GM19043 (cell line): ENCODE measurements at regions not wholly inside any gene's neighbourhood (a gene's known extent, or its start where the extent isn't known, plus 50 kb on each side); places are given as distances from the start of the nearest gene placed in this dataset.
"Not testable (repeated sequence)": the region's sequence is repeated elsewhere in the genome, so short reads cannot be mapped to it uniquely, and the experiment has no call there.

Source experiments
- ATAC-seq: cut with Tn5 transposase; IDR thresholded peaks from one replicate; pipeline ENCODE4 v1.9.1; 2021; ENCODE audit warnings: low read depth; ENCODE audit not compliant: unreplicated experiment

GRCh38 chr14:37784203-37784826 is 188.9 kb downstream of the TTC6 start:
- not testable (repeated sequence) for ATAC-seq

GRCh38 chr14:37784827-37785223 is 189.4 kb downstream of the TTC6 start:
- ATAC-seq, result not testable (repeated sequence)

DNA sequence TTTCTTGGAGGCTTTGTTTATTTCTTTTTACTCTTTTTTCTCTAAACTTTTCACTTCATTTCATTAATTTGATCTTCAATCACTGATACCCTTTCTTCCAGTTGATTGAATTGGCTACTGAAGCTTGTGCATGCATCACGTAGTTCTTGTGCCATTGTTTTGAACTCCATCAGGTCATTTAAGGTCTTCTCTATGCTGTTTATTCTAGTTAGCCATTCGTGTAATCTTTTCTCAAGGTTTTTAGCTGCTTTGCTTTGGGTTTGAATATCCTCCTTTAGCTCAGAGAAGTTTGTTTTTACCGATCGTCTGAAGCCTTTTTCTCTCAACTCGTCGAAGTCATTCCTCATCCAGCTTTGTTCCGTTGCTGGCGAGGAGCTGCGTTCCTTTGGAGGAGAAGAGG is 189.9 kb downstream of the TTC6 start:
- ATAC-seq, result not testable (repeated sequence)

GRCh38 chr14:37786114-37786625 is 190.7 kb downstream of the TTC6 start:
- ATAC-seq, result not testable (repeated sequence)

- no peak for ATAC-seq
These were observed 192.6 kb downstream of the TTC6 start for GRCh38 chr14:37787879-37788494.

GRCh38 chr14:37791384-37792036 is 196.1 kb downstream of the TTC6 start:
- no peak for ATAC-seq

GRCh38 chr14:37792124-37792523 is 196.7 kb downstream of the TTC6 start:
- no peak for ATAC-seq

DNA sequence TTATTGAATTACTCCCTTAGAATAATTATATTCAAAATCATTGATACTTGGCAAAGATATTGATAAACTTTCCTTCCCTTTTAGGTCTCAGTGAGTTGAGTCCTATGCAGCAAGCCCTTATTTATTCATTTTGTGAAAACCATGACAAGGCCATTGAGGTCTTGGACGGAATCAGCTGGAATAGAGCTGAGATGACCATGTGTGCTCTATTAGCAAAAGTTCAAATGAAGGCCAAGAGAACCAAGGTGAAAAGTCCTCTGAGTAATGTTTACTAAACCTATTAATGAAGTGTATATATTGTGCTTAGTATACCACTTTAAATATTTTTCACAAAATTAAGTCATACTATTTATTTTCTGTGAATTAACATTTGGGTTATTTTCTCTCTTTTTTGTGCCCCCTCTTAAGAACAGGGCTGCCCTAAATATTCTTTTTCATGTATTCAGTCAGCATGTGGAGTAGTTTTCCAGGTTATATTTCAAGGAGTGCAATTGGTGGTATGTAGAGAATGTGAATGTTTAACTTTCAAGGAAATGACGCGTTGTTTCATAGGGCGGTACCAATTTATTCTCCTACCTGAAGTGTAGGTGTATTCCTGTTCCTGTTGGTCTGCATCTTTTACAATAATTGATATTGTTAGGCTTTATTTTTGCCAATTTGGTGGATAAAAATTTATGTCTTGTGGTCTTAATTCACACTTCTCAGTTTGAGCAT is 201.4 kb downstream of the TTC6 start:
- ATAC-seq, result no peak

GRCh38 chr14:37797675-37798074 is 202.2 kb downstream of the TTC6 start:
- no peak for ATAC-seq

- ATAC-seq, result no peak
These were observed 212.3 kb downstream of the TTC6 start for GRCh38 chr14:37807722-37808121.

GRCh38 chr14:37810094-37810801 is 214.8 kb downstream of the TTC6 start:
- no peak for ATAC-seq

DNA sequence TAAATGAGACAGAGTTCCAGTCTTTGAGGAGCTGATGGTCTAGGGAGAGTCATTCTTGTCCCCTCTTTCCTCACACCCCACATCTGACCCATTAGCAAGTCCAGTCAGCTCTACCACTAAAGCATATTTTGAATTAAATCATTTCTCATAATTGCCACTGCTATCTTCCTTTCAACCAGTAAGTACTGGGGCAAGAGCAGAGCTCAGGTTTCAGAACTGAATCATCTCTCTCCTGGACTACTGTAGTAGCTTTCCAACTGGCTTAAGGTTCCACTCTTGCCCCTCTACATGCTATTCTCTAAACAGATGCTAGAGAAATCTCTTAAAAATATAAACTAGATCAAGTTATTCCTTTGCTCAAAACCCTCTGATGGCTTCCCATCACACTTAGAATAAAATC is 218.3 kb downstream of the TTC6 start:
- ATAC-seq, result no peak

DNA sequence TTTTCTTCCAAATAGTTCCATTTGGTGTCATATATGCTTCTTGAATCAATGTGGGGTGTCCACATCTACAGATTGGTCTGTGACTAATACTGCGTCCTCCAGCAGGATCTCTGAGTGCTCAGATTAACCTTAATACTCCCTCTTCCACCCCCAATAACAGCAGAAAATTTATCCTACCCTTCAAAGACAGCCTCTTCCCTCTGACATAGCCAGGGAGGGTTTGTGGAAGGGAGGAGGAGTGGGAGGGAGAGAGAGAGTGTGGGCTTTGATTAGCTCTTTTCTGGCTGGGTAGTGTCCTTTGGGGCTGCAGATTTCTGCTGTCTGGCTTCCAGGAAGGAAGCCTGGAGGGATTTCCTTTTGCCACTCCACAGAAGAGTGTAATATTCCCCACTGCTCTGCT is 220.7 kb downstream of the TTC6 start:
- no peak for ATAC-seq

DNA sequence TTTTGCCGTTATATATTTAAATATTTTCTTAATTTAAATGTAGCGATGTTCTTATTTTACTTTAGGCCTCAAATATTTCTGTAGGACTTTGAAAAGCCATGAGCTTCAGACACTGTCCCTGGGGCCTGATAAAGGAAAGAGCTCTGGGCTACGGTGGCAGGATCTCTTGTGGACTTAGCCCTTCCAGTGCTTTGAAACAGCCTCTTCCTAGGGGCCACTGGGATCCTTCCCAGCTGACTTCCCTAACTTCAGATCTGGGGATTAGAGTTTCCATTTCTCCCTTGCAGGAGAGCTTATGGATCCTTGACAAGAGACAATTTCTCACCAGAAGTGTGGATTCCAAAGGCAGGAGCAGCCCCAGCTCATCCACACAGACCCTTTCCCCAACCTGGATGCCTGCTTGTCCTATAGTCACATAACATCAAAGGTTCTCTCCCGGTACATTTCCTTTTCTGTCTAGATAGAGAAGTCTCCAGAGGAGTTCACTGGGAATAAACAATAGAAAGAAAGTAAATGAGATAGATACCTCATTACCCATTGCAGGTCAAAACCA is 221.4 kb downstream of the TTC6 start:
- ATAC-seq, result no peak

DNA sequence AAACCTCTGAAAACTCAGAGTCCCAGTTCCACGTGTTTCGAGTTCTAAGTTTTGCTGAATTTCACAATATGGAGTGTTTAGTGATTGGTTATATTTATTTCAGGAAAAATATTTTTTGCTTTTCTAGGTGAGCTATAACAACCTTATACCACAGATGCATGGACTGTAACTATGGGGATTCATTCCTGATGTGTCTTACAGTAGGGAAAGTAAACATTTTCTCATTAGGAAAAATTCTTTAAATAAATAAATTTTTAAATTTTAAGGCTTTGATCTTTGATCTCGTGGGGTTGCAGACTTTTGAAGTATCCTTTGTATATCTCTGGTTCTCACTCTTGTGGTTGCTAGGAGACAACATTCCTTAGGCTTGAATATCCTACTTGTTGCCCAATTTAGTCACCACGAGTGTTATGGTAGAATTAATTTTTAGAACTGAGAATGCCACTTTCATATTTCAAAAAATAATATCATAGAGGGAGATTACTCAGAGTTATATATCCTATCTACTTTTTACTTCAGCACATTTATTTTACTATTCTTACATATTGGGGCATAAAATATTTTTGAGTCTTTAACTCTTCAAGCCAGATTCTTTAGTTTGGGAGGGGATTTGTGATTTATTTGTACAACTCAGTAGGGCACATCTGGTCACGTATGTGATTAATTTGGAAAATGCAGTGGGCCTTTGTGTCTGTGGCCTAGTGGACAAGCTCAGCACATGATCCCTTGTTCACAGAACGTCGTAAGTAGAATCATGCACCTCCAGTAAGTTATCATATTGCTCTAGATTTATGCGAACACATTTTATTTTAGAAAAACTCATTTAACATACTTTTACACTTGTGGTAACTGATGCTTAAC is 224.0 kb downstream of the TTC6 start:
- no peak for ATAC-seq

- not testable (repeated sequence) for ATAC-seq
These were observed 225.4 kb downstream of the TTC6 start for GRCh38 chr14:37820810-37821209.

DNA sequence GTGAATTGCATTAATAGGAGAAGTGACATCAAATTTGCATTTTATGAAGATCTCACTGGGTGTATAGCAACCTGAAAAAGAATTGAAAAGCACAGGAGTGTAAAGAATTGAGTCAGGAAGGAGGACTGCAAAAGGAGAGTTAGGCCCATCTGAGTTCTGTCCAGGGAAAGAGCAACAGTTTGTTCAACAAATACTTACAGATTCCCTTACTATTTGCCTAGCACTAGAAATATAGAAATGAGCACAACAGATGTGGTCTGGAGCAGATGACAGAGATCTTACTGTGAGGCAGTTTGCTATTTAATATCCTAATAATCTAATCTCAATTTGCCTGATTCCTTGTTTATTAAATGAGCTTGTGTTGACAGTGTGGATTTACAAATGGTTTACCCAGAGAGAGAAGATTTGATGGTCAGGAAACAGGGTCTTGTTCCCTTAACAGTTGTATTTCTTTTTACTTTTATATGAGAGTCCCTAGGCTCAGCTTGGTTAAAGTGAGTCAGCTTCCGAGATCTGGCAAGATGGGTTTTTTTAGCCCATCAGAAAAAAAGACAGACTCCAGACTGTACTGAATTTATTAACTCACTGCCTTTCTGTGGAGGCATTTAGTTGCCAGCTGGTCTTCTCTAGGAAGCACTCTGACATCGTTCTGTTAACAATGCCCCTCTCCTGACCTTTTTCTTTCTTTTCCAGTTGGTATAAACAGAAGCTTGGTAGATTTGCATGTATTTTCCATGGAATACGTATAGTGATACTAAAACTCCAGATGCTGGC is 229.7 kb downstream of the TTC6 start:
- ATAC-seq, result no peak

GRCh38 chr14:37826869-37827268 is 231.4 kb downstream of the TTC6 start:
- ATAC-seq, result no peak

- no peak for ATAC-seq
These were observed 234.8 kb downstream of the TTC6 start for GRCh38 chr14:37830271-37830670.
